Natural killer cell (primary cell): ENCODE measurements at regions not wholly inside any gene's neighbourhood (a gene's known extent, or its start where the extent isn't known, plus 50 kb on each side); places are given as distances from the start of the nearest gene placed in this dataset.
"Not testable (repeated sequence)": the region's sequence is repeated elsewhere in the genome, so short reads cannot be mapped to it uniquely, and the experiment has no call there.

ENCODE experiments used
- ATAC-seq, 3 donors: fragments of 150-1000 bp in 2 of 3; fragments of 200-7000 bp in 1 of 3; cut with Tn5 transposase; 1 replicate in 1 of 3; 2 replicates in 2 of 3; pipeline ENCODE4 v1.10.0; 2021; ENCODE audit warnings: mild to moderate bottlenecking in 2 of 3, moderate library complexity in 2 of 3
- DNase-seq, 2 donors: peaks; one replicate each; pipeline versions ENCODE4 v3.0.0 to v3.0.0-alpha.2; 2013 to 2021; ENCODE audit warnings: mixed read lengths in 1 of 2
- H3K27ac ChIP-seq: one replicate; pipeline ENCODE4 v1.5.1; 2013; ENCODE audit warnings: mild to moderate bottlenecking, low read length
- H3K27me3 ChIP-seq: one replicate; pipeline ENCODE4 v1.6.1; 2013; ENCODE audit warnings: low read length; ENCODE audit not compliant: control insufficient read depth, insufficient read depth
- H3K36me3 ChIP-seq: one replicate; pipeline ENCODE4 v1.6.1; 2013; ENCODE audit warnings: low read length; ENCODE audit not compliant: control insufficient read depth, insufficient read depth
- H3K4me1 ChIP-seq: one replicate; pipeline ENCODE4 v1.6.1; 2013; ENCODE audit warnings: low read length; ENCODE audit not compliant: control insufficient read depth, insufficient read depth
- H3K4me3 ChIP-seq: one replicate; pipeline ENCODE4 v1.5.1; 2013; ENCODE audit warnings: low read length
- H3K9me3 ChIP-seq: one replicate; pipeline ENCODE4 v1.6.1; 2013; ENCODE audit warnings: low read length; ENCODE audit not compliant: control insufficient read depth, insufficient read depth
- H3K27ac Mint-ChIP-seq, 2 donors: one replicate each; pipeline ENCODE4 v1.8.0; 2022; ENCODE audit warnings: mild to moderate bottlenecking in 2 of 2, mixed read lengths in 2 of 2, moderate library complexity in 1 of 2
- H3K27me3 Mint-ChIP-seq, 2 donors: one replicate each; pipeline ENCODE4 v1.8.0; 2022; ENCODE audit warnings: low read depth in 2 of 2, mixed read lengths in 2 of 2
- H3K36me3 Mint-ChIP-seq: one replicate; pipeline ENCODE4 v1.8.0; 2022; ENCODE audit warnings: mixed read lengths
- H3K4me1 Mint-ChIP-seq, 2 donors: one replicate each; pipeline ENCODE4 v1.8.0; 2022; ENCODE audit warnings: mixed read lengths in 2 of 2
- H3K4me3 Mint-ChIP-seq: one replicate; pipeline ENCODE4 v1.8.0; 2022; ENCODE audit warnings: mild to moderate bottlenecking, moderate library complexity, mixed read lengths
- H3K9me3 Mint-ChIP-seq, 2 donors: one replicate each; pipeline ENCODE4 v1.8.0; 2022; ENCODE audit warnings: mixed read lengths in 2 of 2
- WGBS: methylation state at CpG from one replicate; pipeline ENCODE4 v1.1.7; 2013; ENCODE audit warnings: missing lambda C conversion rate; ENCODE audit not compliant: insufficient coverage; 5-methylcytosine and 5-hydroxymethylcytosine counted together
- intact Hi-C: fragments of 100-400 bp; cut with micrococcal nuclease; formaldehyde crosslinking; loops from one replicate; pipeline ENCODE4 v1.14.2; 2022
- TF ChIP-seq, protein P1 (sequence below): fragments of 200-600 bp; IDR thresholded peaks from one replicate; pipeline ENCODE4 v1.8.0; 2022; ENCODE audit warnings: antibody characterized with exemption

DNA sequence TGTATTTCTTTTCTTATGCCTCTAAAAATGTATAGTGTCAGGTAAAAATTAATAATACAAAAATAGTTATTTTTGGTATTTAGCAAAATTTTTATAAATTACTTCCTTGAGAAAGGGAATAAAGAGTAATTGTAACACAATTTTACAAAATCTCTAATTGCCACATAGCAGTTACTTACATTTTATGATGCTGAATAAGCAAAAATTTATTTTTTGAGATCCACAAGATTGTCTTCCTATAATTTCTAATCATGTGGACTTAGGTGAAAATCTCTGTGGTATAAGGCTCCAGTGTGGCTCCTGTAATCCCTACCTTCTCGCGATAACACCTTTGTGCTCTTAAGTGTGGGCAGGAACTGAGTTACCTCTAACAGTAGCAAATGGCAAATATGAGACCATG is 487.1 kb upstream of the ZNF337 start:
- H3K9me3 ChIP-seq, H3K4me3 ChIP-seq, DNase-seq, H3K27ac Mint-ChIP-seq, H3K36me3 Mint-ChIP-seq, H3K9me3 Mint-ChIP-seq, H3K4me3 Mint-ChIP-seq, H3K4me1 ChIP-seq, H3K27me3 Mint-ChIP-seq, ATAC-seq, intact Hi-C loops, H3K27ac ChIP-seq, H3K36me3 ChIP-seq, H3K27me3 ChIP-seq, H3K4me1 Mint-ChIP-seq: not testable (repeated sequence)
- WGBS: 94% methylated on average over 2 of the region's 2 CpGs

DNA sequence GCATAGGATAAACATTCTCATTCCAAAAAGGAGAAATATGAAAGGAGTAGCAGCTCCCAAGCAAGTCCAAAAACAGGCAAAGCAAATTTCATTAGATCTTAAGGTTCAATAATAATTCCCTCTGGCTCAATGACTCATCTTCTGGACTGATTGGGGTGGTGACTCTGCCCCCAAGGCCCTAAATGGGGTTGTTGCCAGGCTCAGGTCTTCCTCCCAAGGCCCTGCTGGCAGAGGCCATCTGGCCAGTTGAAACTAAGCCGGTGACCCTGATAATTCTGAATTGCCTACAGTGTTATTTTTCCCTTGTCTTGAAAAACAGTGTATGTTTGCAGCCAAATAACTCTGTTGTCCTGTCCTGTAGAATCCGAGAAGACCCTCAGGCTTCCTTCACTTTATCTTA is 484.7 kb upstream of the ZNF337 start:
- ATAC-seq, H3K9me3 Mint-ChIP-seq, H3K27ac ChIP-seq, H3K4me1 ChIP-seq, H3K4me3 Mint-ChIP-seq, H3K36me3 Mint-ChIP-seq, H3K27ac Mint-ChIP-seq, H3K4me1 Mint-ChIP-seq, H3K9me3 ChIP-seq, H3K4me3 ChIP-seq, DNase-seq, H3K27me3 Mint-ChIP-seq, H3K36me3 ChIP-seq, intact Hi-C loops, H3K27me3 ChIP-seq: not testable (repeated sequence)
- 82% methylated on average over 2 of the region's 2 CpGs for WGBS

DNA sequence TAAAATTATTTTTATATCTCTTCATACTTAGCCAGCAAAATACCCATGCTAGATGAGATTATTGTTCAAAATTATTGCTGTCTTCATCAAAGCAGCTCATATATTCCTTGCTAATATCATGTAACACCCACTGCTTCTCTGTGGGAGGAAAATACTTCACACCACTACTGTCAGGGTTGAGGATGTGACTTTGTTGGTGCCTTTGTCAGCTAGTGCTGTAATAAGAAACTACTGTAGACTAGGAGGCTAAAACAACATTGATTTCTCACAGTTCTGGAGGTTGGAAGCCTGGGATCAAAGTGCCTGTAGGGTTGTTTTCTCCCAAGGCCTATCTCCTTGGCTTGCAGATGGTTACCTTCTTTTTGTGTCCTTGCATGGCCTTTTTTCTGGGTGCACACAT is 475.2 kb upstream of the ZNF337 start:
- intact Hi-C loops, H3K27ac ChIP-seq, H3K27me3 ChIP-seq, H3K27ac Mint-ChIP-seq, H3K4me1 Mint-ChIP-seq, H3K4me3 ChIP-seq, H3K36me3 ChIP-seq, H3K4me1 ChIP-seq, H3K27me3 Mint-ChIP-seq, ATAC-seq, H3K4me3 Mint-ChIP-seq, H3K36me3 Mint-ChIP-seq, H3K9me3 ChIP-seq, H3K9me3 Mint-ChIP-seq, DNase-seq: not testable (repeated sequence)

DNA sequence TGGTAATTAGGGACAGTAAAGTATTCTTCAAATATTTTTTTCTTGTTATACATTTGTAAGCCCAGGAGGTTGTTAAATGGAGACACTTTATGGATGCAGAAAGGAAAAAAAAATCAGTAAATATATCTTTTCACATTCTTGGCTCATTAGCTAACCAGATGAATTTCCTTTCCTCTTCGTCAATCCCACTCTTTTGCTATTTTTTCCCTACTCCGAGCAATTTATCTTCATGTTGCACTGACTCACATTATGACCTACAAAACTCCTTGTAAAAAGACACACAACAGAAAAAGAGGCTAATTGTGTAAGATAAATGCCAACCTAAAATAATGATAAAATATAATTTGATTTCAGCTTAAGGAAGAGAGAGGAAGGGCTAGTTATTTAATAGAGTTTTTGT is 472.9 kb upstream of the ZNF337 start:
- DNase-seq (no peak), ATAC-seq (no peak)
- Mint-ChIP-seq H3K9me3 (no peaks in the 10 kb centered on the region), H3K27ac (no peak overlapping the region), H3K36me3 (no peaks in the 10 kb centered on the region), H3K27me3 (peaks cover 5 to 7% of the 10 kb centered on the region in 2 donors), H3K4me3 (no peak overlapping the region), H3K4me1 (no peaks in the 10 kb centered on the region)
- intact Hi-C loops: no loop called here
- Histone ChIP-seq H3K4me3 (no peak overlapping the region), H3K27ac (no peak overlapping the region), H3K9me3 (no peaks in the 10 kb centered on the region), H3K27me3 (no peaks in the 10 kb centered on the region), H3K36me3 (no peaks in the 10 kb centered on the region), H3K4me1 (no peaks in the 10 kb centered on the region)
- WGBS: 78% methylated on average over 2 of the region's 2 CpGs
- TF ChIP-seq, protein P1, sequence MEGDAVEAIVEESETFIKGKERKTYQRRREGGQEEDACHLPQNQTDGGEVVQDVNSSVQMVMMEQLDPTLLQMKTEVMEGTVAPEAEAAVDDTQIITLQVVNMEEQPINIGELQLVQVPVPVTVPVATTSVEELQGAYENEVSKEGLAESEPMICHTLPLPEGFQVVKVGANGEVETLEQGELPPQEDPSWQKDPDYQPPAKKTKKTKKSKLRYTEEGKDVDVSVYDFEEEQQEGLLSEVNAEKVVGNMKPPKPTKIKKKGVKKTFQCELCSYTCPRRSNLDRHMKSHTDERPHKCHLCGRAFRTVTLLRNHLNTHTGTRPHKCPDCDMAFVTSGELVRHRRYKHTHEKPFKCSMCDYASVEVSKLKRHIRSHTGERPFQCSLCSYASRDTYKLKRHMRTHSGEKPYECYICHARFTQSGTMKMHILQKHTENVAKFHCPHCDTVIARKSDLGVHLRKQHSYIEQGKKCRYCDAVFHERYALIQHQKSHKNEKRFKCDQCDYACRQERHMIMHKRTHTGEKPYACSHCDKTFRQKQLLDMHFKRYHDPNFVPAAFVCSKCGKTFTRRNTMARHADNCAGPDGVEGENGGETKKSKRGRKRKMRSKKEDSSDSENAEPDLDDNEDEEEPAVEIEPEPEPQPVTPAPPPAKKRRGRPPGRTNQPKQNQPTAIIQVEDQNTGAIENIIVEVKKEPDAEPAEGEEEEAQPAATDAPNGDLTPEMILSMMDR: no peak

DNA sequence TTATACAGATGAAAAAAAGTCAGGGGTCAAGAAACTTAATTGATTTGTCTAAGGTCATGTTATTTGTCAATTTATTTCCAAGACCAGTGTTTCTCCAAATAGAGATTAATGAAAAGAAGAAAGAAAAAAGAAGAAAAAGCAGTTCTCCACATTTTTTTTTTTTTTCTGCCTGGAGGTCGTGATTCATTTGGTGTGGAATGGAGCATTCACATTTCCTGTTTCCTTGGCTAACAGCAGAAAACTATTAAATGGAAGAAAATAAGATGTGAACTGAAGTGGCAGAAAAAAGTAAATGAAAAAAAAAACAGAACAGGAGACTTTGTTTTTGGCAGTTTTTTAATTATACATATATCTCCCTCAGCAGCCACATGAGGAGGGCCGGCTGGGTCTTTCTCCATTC is 470.8 kb upstream of the ZNF337 start:
- intact Hi-C loops: no loop called here
- H3K27ac Mint-ChIP-seq: no peak overlapping the region
- TF ChIP-seq, protein P1: no peak
- H3K9me3 Mint-ChIP-seq: no peaks in the 10 kb centered on the region
- H3K4me1 Mint-ChIP-seq: no peaks in the 10 kb centered on the region
- Histone ChIP-seq H3K4me1 (no peaks in the 10 kb centered on the region), H3K27ac (no peak overlapping the region), H3K9me3 (no peaks in the 10 kb centered on the region), H3K27me3 (no peaks in the 10 kb centered on the region), H3K36me3 (no peaks in the 10 kb centered on the region), H3K4me3 (no peak overlapping the region)
- no peak overlapping the region for H3K4me3 Mint-ChIP-seq
- H3K27me3 Mint-ChIP-seq: peaks cover 7 to 9% of the 10 kb centered on the region in 2 donors
- ATAC-seq: no peak
- 100% methylated on average over 1 of the region's 2 CpGs for WGBS
- DNase-seq: no peak
- no peaks in the 10 kb centered on the region for H3K36me3 Mint-ChIP-seq
